ENCODE measurements at regions not wholly inside any gene's neighbourhood (a gene's known extent, or its start where the extent isn't known, plus 50 kb on each side); places are given as distances from the start of the nearest gene placed in this dataset.

GRCh38 chr19:31204115-31204514 is 145.1 kb downstream of the TSHZ3 start:
- no peak for DNase-seq (ENCODE audit: low read depth)
- no peak for TF ChIP-seq CTCF (IDR thresholded peaks at IDR 0.05; ENCODE audit: control insufficient read depth, insufficient read depth, low read depth, low read length, missing control alignments)
- no peak overlapping the region for H3K4me3 ChIP-seq (ENCODE audit: control insufficient read depth, low read depth, low read length)

DNA sequence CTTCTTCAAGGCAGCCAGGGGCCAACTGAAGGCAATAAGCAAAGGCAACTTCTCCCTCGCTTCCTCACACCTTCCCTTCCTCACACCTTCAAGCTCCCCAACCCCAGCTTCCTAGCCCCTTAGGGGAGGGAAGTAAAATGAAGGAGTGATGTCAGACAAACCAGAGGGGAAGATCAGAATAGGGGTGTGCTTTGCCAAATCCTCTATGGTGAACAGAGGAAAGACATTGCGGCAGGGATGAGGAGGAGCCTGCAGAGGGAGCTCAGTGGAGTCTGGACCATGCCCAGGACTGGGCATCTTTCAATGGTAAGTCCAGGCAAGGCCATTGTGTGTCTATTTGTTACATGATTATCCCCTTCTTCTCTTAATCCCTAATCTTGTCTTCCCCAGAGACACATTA is 164.0 kb downstream of the TSHZ3 start:
- TF ChIP-seq CTCF (IDR thresholded peaks at IDR 0.05; ENCODE audit: control insufficient read depth, insufficient read depth, low read depth, low read length, missing control alignments): no peak
- H3K4me3 ChIP-seq (ENCODE audit: control insufficient read depth, low read depth, low read length): no peak overlapping the region
- no peak for DNase-seq (ENCODE audit: low read depth)

- no peak overlapping the region for H3K4me3 ChIP-seq (ENCODE audit: control insufficient read depth, low read depth, low read length)
- no peak for TF ChIP-seq CTCF (IDR thresholded peaks at IDR 0.05; ENCODE audit: control insufficient read depth, insufficient read depth, low read depth, low read length, missing control alignments)
- no peak for DNase-seq (ENCODE audit: low read depth)
Observed at GRCh38 chr19:31181535-31181934, 167.7 kb downstream of the TSHZ3 start.

- TF ChIP-seq CTCF (IDR thresholded peaks at IDR 0.05; ENCODE audit: control insufficient read depth, insufficient read depth, low read depth, low read length, missing control alignments): no peak
- no peak for DNase-seq (ENCODE audit: low read depth)
- no peak overlapping the region for H3K4me3 ChIP-seq (ENCODE audit: control insufficient read depth, low read depth, low read length)
Observed at GRCh38 chr19:31180907-31181306, 168.3 kb downstream of the TSHZ3 start.

DNA sequence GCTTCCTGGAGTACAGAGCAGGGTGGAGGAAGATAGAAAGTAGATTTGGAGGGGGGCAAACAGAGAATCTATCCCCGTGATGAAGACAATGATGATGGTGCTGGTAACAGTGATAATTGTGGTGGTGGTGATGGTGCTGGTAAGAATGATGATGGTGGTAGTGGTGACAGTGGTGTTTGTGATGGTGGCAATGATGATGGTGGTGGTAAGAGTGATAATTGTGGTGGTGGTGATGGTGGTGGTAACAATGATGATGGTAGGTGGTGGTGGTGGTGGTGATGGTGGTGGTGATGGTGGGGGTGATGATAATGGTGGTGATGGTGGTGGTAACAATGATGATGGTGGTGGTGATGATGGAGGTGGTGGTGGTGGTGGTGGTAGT is 169.8 kb downstream of the TSHZ3 start:
- DNase-seq (ENCODE audit: low read depth): no peak
- no peak for TF ChIP-seq CTCF (IDR thresholded peaks at IDR 0.05; ENCODE audit: control insufficient read depth, insufficient read depth, low read depth, low read length, missing control alignments)
- H3K4me3 ChIP-seq (ENCODE audit: control insufficient read depth, low read depth, low read length): no peak overlapping the region

GRCh38 chr19:31178833-31179470 is 170.3 kb downstream of the TSHZ3 start:
- no peak overlapping the region for H3K4me3 ChIP-seq (ENCODE audit: control insufficient read depth, low read depth, low read length)
- no peak for TF ChIP-seq CTCF (IDR thresholded peaks at IDR 0.05; ENCODE audit: control insufficient read depth, insufficient read depth, low read depth, low read length, missing control alignments)

GRCh38 chr19:31177246-31177645 is 172.0 kb downstream of the TSHZ3 start:
- TF ChIP-seq CTCF (IDR thresholded peaks at IDR 0.05; ENCODE audit: control insufficient read depth, insufficient read depth, low read depth, low read length, missing control alignments): no peak
- no peak overlapping the region for H3K4me3 ChIP-seq (ENCODE audit: control insufficient read depth, low read depth, low read length)
- DNase-seq (ENCODE audit: low read depth): no peak

More at GRCh38 chr19:31178833-31179470, 170.3 kb downstream of the TSHZ3 start:
- DNase-seq (ENCODE audit: low read depth): no peak
